Activated CD4-positive, alpha-beta memory T cell treated with anti-CD3 and anti-CD28 coated beads, Interleukin-2, amount 10 ng/mL, durations not matched to agents 7 days and 5 days (primary cell): ENCODE measurements at regions not wholly inside any gene's neighbourhood (a gene's known extent, or its start where the extent isn't known, plus 50 kb on each side); places are given as distances from the start of the nearest gene placed in this dataset.
"Not testable (repeated sequence)": the region's sequence is repeated elsewhere in the genome, so short reads cannot be mapped to it uniquely, and the experiment has no call there.

ENCODE experiments used
- CTCF ChIA-PET: fragments of 350-600 bp; sonication (Branson Sonifier 250); formaldehyde crosslinking; loops from one replicate; lab custom pipeline; 2021; ENCODE audit warnings: antibody characterized with exemption, inconsistent platforms; lab: Charles Lee
- POLR2A ChIA-PET: fragments of 350-600 bp; sonication (Branson Sonifier 250); formaldehyde crosslinking; loops from one replicate; lab custom pipeline; 2021; ENCODE audit warnings: antibody characterized with exemption; lab: Charles Lee
- DNase-seq: peaks from one replicate; pipeline ENCODE4 v3.0.0-alpha.2; 2020
- H3K27ac Mint-ChIP-seq: one replicate; pipeline ENCODE4 v1.8.0; 2021; ENCODE audit warnings: mild to moderate bottlenecking, mixed read lengths
- H3K27me3 Mint-ChIP-seq: one replicate; pipeline ENCODE4 v1.8.0; 2021; ENCODE audit warnings: mixed read lengths
- H3K36me3 Mint-ChIP-seq: one replicate; pipeline ENCODE4 v1.8.0; 2021; ENCODE audit warnings: low read depth, mixed read lengths
- H3K4me1 Mint-ChIP-seq: one replicate; pipeline ENCODE4 v1.8.0; 2021; ENCODE audit warnings: mixed read lengths
- H3K4me3 Mint-ChIP-seq: one replicate; pipeline ENCODE4 v1.8.0; 2021; ENCODE audit warnings: mild to moderate bottlenecking, mixed read lengths
- H3K9me3 Mint-ChIP-seq: one replicate; pipeline ENCODE4 v1.8.0; 2021; ENCODE audit warnings: mixed read lengths

DNA sequence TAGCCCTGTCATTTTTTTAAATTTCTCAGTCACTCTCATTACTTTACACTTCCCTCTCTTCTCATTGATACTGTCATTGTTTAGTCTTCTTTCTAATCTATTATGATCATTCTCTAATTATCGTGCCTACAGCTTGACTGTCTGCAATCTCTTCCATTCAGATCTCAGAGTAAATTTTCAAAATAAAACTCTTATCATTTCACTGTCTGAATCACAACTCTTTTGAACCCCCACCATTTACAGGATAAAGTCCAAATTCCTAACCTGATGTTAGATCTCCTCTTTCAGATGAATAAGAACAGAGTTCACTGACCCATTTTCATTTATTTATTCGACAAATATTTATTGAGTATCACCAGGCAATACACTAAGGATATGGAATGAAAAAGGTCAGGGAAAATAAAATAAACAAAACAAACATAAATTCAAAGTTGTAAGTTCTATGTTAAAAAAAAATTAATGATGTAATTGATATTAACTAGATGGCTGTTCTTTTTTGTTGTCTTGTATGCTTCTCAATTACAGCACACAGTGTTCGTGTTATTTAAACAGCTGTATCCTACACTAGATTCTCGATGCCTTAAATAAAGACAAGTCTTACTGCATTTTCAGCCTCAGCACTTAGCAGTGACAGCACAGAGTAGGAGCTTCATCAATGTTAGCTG, 631.0 kb downstream of the IRS1 start:
- Mint-ChIP-seq H3K36me3 (no peaks in the 10 kb centered on the region), H3K27ac (no peak overlapping the region), H3K27me3 (no peaks in the 10 kb centered on the region), H3K4me1 (no peaks in the 10 kb centered on the region), H3K4me3 (no peak overlapping the region), H3K9me3 (no peaks in the 10 kb centered on the region)
- POLR2A ChIA-PET: no interaction called here
- CTCF ChIA-PET: no interaction called here
- DNase-seq: no peak

DNA sequence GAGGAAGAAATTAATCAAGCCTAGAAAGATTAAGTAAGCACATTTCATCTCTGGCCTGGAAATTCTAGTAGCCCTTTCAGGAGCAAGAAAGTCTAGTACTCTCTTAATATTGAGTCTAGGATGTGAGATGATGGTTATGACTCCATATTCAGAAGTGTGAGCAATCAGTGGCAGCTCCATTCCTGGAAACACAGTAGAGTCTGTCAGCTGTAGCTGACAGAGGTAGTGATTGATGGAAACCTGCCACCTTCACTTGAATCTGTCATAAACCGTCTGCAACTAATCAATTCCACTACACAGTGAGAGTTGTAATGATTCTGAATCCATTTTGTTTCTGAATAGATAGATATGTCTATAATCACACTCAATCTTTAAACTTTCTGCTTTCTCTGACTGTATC, 635.1 kb downstream of the IRS1 start:
- H3K27ac Mint-ChIP-seq: no peak overlapping the region
- POLR2A ChIA-PET: no interaction called here
- no peak overlapping the region for H3K4me3 Mint-ChIP-seq
- no peaks in the 10 kb centered on the region for H3K4me1 Mint-ChIP-seq
- no peak for DNase-seq
- no peaks in the 10 kb centered on the region for H3K9me3 Mint-ChIP-seq
- CTCF ChIA-PET: no interaction called here
- H3K36me3 Mint-ChIP-seq: no peaks in the 10 kb centered on the region
- no peaks in the 10 kb centered on the region for H3K27me3 Mint-ChIP-seq

DNA sequence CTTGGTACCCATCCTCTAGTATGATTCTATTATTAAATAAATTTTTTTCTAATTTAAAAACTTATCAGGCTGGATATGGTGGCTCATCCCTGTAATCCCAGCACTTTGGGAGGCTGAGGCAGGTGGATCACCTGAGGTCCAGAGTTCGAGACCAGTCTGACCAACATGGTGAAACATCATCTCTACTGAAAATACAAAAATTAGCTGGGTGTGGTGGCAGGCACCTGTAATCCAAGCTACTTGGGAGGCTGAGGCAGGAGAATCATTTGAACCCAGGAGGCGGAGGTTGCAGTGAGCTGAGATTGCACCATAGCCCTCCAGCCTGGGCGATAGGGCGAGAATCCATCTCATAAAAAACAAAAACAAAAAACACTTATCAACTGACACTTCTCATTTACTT, 639.0 kb downstream of the IRS1 start:
- H3K27ac Mint-ChIP-seq, H3K4me3 Mint-ChIP-seq, H3K9me3 Mint-ChIP-seq, H3K36me3 Mint-ChIP-seq, H3K4me1 Mint-ChIP-seq, DNase-seq, CTCF ChIA-PET, POLR2A ChIA-PET, H3K27me3 Mint-ChIP-seq: not testable (repeated sequence)

DNA sequence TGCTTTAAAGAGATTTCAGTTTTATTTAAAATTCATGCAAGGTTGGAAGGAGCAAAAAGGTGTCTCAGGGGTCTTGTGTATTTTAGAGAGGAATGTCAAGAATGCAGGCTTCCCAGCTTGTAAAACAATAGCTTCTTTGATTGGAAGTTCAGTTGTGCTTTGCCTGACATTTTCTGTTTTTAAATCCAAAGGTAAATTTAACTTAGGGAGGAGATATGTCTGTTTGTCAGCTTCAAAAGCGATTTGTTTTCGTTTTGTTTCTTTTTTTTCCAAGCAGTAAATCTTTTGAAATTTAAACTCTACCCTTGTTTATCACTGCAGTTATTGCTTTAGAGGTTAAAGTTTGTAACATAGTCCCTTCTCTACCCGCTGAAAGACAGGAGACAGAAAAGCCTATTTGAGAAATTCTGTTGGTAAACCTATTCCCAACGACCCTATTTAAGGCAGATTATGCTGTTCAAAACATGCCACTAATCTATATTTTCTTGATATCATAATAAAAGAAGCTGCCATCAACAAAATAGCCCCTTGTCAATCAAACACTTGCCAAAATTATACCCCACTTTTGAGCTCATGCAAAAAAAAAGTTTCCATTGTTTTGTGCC, 639.6 kb downstream of the IRS1 start:
- ChIA-PET POLR2A (no interaction called here), CTCF (no interaction called here)
- H3K4me1 Mint-ChIP-seq: no peaks in the 10 kb centered on the region
- H3K27me3 Mint-ChIP-seq: no peaks in the 10 kb centered on the region
- no peak for DNase-seq
- H3K9me3 Mint-ChIP-seq: no peaks in the 10 kb centered on the region
- H3K27ac Mint-ChIP-seq: no peak overlapping the region
- H3K36me3 Mint-ChIP-seq: no peaks in the 10 kb centered on the region
- no peak overlapping the region for H3K4me3 Mint-ChIP-seq

DNA sequence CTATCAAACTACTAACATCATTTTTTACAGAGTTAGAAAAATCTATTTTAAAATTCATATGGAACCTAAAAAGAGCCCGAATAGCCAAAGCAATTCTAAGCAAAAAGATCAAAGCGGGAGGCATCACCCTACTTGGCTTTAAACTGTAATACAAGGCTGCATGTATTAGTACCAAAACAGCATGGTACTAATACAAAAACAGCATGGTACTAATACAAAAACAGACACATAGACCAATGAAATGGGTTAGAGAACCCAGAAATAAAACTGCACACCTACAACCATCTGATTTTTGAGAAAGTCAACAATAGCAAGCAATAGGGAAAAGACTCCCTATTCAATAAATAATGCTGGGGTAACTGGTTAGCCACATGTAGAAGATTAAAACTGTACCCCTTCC, 640.7 kb downstream of the IRS1 start:
- CTCF ChIA-PET: no interaction called here
- Mint-ChIP-seq H3K4me1 (no peaks in the 10 kb centered on the region), H3K27me3 (no peaks in the 10 kb centered on the region), H3K36me3 (no peaks in the 10 kb centered on the region), H3K9me3 (no peaks in the 10 kb centered on the region), H3K27ac (no peak overlapping the region), H3K4me3 (no peak overlapping the region)
- no peak for DNase-seq
- POLR2A ChIA-PET: no interaction called here

DNA sequence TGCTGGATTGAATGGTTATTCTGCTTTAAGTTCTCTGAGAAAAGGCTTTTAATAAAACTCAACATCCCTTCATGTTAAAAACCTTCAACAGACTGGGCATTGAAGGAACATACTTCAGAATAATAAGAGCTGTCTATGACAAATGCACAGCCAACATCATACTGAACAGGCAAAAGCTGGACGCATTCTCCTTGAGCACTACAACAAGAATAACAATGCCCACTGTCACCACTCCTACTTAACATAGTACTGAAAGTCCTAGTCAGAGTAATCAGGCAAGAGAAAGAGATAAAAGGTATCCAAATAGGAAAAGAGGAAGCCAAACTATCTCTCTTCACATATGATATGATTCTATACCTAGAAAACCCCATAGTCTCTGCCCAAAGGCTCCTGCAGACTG, 641.4 kb downstream of the IRS1 start:
- ChIA-PET POLR2A (no interaction called here), CTCF (no interaction called here)
- no peak overlapping the region for H3K4me3 Mint-ChIP-seq
- DNase-seq: no peak
- H3K27me3 Mint-ChIP-seq: no peaks in the 10 kb centered on the region
- no peaks in the 10 kb centered on the region for H3K4me1 Mint-ChIP-seq
- no peaks in the 10 kb centered on the region for H3K36me3 Mint-ChIP-seq
- no peak overlapping the region for H3K27ac Mint-ChIP-seq
- H3K9me3 Mint-ChIP-seq: no peaks in the 10 kb centered on the region

DNA sequence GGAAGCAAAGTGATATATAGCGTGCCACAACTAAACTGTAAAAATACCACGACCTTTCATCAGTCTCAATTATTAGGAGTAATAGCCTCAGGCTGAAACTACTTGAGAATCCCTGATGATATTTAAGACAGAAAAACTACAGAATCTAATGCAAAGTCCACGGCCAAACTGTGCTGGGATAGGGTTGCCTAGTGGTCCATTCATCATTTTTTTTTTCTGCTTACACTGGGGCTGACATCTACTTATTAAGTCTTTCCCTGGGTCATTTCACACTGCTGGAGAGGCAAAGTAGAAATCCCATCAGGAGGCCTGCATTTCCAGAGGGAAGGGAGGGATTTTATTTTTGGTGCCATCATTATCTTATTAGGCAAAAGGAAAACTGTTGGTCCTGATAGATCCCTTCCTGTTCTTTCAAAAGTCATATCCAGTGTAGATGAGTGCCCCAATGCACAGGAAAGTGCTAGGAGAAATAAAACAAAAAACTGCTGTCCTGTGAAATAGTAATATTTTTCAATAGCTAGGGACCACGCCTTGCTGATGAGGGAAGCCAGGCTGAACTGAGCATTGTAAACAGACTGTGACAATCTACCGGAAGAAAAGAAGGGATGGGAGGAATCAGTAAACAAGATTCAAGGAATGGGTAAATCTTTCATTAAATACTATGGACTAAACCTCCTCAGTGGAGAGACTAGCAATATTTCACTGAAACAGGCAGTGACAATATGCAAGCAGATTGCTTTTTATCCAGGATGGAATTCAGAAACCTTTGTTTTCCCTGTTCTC, 644.3 kb downstream of the IRS1 start:
- Mint-ChIP-seq H3K4me3 (no peak overlapping the region), H3K36me3 (no peaks in the 10 kb centered on the region), H3K27ac (no peak overlapping the region), H3K9me3 (no peaks in the 10 kb centered on the region), H3K4me1 (no peaks in the 10 kb centered on the region), H3K27me3 (no peaks in the 10 kb centered on the region)
- DNase-seq: no peak
- ChIA-PET POLR2A (no interaction called here), CTCF (no interaction called here)

DNA sequence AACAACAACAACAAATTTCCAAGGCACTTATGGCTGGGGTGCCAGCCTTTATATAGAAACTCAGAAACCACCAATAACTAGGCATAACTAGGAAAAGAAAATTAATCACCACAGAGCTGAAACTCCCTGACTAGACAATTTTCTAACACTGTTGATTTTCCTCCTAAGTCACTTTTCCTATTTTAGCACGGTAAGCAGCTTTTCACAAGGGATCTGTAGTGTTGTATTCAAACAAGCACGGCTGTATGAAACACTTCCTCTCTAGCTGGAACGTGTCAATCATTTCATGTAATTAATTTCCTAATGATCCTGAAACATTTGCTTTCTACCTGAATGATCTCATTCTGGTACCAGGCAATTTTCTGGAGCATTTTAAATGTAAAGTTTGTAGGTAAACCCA, 645.0 kb downstream of the IRS1 start:
- H3K27ac Mint-ChIP-seq: no peak overlapping the region
- H3K4me3 Mint-ChIP-seq: no peak overlapping the region
- H3K27me3 Mint-ChIP-seq: no peaks in the 10 kb centered on the region
- ChIA-PET POLR2A (no interaction called here), CTCF (no interaction called here)
- DNase-seq: no peak
- H3K9me3 Mint-ChIP-seq: no peaks in the 10 kb centered on the region
- no peaks in the 10 kb centered on the region for H3K36me3 Mint-ChIP-seq
- no peaks in the 10 kb centered on the region for H3K4me1 Mint-ChIP-seq

DNA sequence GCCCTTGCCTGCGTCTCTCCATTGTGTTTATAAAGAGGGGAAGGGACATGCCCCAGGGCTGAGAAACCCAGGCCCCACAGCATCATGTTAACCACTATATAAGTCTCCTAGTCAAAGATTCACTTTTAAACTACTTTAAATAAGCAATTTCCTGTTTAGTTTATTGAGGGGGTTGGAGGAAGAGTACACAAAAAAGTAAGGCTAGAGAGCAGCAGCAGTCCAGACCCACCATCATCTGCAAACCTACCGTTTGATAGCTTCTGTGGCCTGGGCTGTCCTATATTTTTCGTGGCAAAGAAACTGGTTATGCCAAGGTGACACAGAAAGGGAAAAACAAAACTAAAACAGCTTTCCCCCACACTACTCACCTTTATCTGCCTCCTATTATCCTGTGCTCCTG, 646.1 kb downstream of the IRS1 start:
- no peaks in the 10 kb centered on the region for H3K4me1 Mint-ChIP-seq
- H3K27ac Mint-ChIP-seq: no peak overlapping the region
- ChIA-PET CTCF (no interaction called here), POLR2A (no interaction called here)
- H3K9me3 Mint-ChIP-seq: no peaks in the 10 kb centered on the region
- no peaks in the 10 kb centered on the region for H3K36me3 Mint-ChIP-seq
- no peak for DNase-seq
- H3K4me3 Mint-ChIP-seq: no peak overlapping the region
- H3K27me3 Mint-ChIP-seq: no peaks in the 10 kb centered on the region

DNA sequence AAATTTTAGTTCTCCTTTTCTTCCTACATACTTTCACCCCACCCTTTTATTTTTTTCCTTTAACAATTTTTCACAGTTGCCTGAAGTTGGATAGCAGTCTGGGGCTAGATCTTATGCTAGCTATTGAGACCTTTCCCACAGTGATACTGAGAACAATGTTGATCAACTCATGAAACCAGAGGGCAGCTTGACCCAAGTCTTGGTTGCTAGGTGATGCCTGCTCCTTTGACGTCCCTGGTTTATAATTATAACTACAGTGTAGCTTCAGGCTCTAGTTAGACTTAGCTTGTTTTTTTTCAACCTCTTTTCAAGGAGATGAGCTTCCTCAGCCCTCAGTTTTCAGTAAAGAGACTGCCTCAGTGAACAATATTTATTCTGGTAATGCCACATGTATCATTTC, 648.5 kb downstream of the IRS1 start:
- Mint-ChIP-seq H3K4me1 (no peaks in the 10 kb centered on the region), H3K27me3 (no peaks in the 10 kb centered on the region), H3K9me3 (no peaks in the 10 kb centered on the region), H3K4me3 (no peak overlapping the region), H3K36me3 (no peaks in the 10 kb centered on the region), H3K27ac (no peak overlapping the region)
- POLR2A ChIA-PET: no interaction called here
- no peak for DNase-seq
- CTCF ChIA-PET: no interaction called here

DNA sequence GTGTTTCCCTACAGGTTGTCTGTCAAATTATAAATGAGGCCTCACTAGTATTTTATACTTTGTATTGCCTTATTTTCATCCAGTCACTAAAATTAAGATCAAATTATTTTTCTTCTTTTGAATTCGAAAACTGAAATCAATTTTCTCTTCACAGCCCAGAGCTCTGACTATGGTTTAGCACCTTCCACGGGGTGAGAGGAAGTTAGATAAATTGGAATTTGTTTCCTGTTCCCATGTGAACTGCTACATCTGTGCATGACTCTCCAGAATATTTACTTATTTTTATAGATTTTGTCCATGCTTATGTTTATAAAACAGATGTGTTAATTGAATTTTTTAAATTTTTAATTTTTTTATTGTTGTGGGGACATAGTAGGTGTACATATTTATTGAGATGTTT, 656.5 kb downstream of the IRS1 start:
- Mint-ChIP-seq H3K4me1 (no peaks in the 10 kb centered on the region), H3K9me3 (no peaks in the 10 kb centered on the region), H3K4me3 (no peak overlapping the region), H3K27me3 (no peaks in the 10 kb centered on the region), H3K36me3 (no peaks in the 10 kb centered on the region), H3K27ac (no peak overlapping the region)
- DNase-seq: no peak
- ChIA-PET CTCF (no interaction called here), POLR2A (no interaction called here)

DNA sequence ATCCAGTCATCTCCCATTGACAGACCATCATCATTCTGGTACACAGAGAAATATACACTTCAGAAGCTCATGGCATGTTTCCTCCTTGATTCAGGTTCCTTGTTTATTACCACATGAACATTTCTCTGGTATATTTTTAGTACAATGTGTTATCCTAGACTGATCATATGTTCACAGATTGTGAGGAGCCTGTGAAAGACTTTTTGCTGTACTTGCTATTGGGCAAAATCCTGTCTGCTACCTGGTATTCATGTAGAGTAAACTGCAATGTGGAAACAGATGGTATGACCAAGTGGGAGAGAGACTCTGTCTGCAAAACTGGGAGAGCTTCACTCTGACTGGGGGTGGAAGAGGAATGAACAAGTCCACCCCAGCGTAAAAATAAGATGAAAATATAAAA, 657.2 kb downstream of the IRS1 start:
- no peaks in the 10 kb centered on the region for H3K36me3 Mint-ChIP-seq
- H3K27me3 Mint-ChIP-seq: no peaks in the 10 kb centered on the region
- H3K4me3 Mint-ChIP-seq: no peak overlapping the region
- no peak for DNase-seq
- ChIA-PET POLR2A (no interaction called here), CTCF (no interaction called here)
- H3K27ac Mint-ChIP-seq: no peak overlapping the region
- no peaks in the 10 kb centered on the region for H3K4me1 Mint-ChIP-seq
- no peaks in the 10 kb centered on the region for H3K9me3 Mint-ChIP-seq

DNA sequence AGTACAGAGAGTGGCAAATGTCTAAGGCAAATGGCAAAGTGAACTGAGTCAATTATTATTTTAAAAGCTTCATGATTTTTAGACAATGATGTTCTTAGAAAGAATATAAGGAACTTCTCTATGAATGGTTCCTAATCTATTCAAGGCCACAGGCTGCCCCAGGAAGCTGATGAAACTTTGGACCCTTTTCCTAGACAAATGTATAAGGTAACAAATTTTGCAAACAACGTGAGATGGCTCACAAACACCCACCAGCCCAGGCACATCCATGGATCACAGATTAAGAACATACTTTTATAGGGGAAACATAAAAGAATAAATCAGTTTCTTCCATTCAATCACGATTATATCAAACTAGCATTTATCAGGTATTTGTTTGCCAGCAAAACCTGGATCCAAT, 659.0 kb downstream of the IRS1 start:
- no peak overlapping the region for H3K4me3 Mint-ChIP-seq
- H3K36me3 Mint-ChIP-seq: no peaks in the 10 kb centered on the region
- no peaks in the 10 kb centered on the region for H3K4me1 Mint-ChIP-seq
- no peaks in the 10 kb centered on the region for H3K27me3 Mint-ChIP-seq
- no peaks in the 10 kb centered on the region for H3K9me3 Mint-ChIP-seq
- no peak overlapping the region for H3K27ac Mint-ChIP-seq
- no peak for DNase-seq
- ChIA-PET POLR2A (no interaction called here), CTCF (no interaction called here)

DNA sequence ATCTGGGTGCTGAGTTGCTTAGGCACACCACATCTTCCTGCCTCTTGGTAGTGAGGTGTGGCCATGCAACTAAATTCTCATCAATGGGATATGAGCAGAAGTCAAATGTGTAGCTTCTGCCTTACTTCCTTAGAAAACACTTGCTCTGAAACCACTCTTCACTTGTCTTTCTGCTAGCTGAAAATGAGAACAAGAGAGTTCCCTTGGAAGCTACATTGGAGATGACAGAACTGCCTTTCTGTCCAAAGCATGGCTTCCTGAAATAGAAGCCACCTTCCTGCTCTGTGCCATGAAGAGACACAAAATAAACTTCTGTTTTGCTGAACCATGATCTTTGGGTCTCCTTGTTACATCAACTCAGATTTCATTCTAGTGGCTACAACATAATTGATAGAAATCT, 659.9 kb downstream of the IRS1 start:
- no peaks in the 10 kb centered on the region for H3K4me1 Mint-ChIP-seq
- no peaks in the 10 kb centered on the region for H3K36me3 Mint-ChIP-seq
- H3K9me3 Mint-ChIP-seq: no peaks in the 10 kb centered on the region
- H3K27ac Mint-ChIP-seq: no peak overlapping the region
- CTCF ChIA-PET: no interaction called here
- no peak overlapping the region for H3K4me3 Mint-ChIP-seq
- DNase-seq: no peak
- POLR2A ChIA-PET: no interaction called here
- H3K27me3 Mint-ChIP-seq: no peaks in the 10 kb centered on the region
